GM04503 (cell line): ENCODE measurements at regions not wholly inside any gene's neighbourhood (a gene's known extent, or its start where the extent isn't known, plus 50 kb on each side); places are given as distances from the start of the nearest gene placed in this dataset.

Source experiments
- DNase-seq: peaks from one replicate; pipeline ENCODE4 v3.0.0-alpha.2; 2012; ENCODE audit warnings: low read depth

GRCh38 chr2:129133692-129134641, 815.3 kb upstream of the HS6ST1 start:
- no peak for DNase-seq

- DNase-seq = no peak
Measured at GRCh38 chr2:129135017-129135416, 816.3 kb upstream of the HS6ST1 start.

- no peak for DNase-seq
Measured at GRCh38 chr2:129139380-129139779, 820.7 kb upstream of the HS6ST1 start.

GRCh38 chr2:129142465-129142864, 823.8 kb upstream of the HS6ST1 start:
- no peak for DNase-seq

- DNase-seq = no peak
Measured at GRCh38 chr2:129144082-129144791, 825.6 kb upstream of the HS6ST1 start.

- DNase-seq = no peak
Measured at GRCh38 chr2:129152514-129152913, 827.0 kb upstream of the RAB6C start.

GRCh38 chr2:129160879-129161278, 818.6 kb upstream of the RAB6C start:
- DNase-seq = no peak

- no peak for DNase-seq
Measured at GRCh38 chr2:129164220-129164949, 815.1 kb upstream of the RAB6C start.

- DNase-seq = no peak
Measured at GRCh38 chr2:129165006-129165405, 814.5 kb upstream of the RAB6C start.

GRCh38 chr2:129167456-129167855, 812.0 kb upstream of the RAB6C start:
- no peak for DNase-seq

GRCh38 chr2:129170570-129170969, 808.9 kb upstream of the RAB6C start:
- no peak for DNase-seq

- DNase-seq = no peak
Measured at GRCh38 chr2:129174143-129174542, 805.3 kb upstream of the RAB6C start.

- DNase-seq = no peak
Measured at GRCh38 chr2:129175051-129175450, 804.4 kb upstream of the RAB6C start.

GRCh38 chr2:129176375-129176774, 803.1 kb upstream of the RAB6C start:
- no peak for DNase-seq

- no peak for DNase-seq
Measured at GRCh38 chr2:129178356-129178755, 801.1 kb upstream of the RAB6C start.

GRCh38 chr2:129179199-129179598, 800.3 kb upstream of the RAB6C start:
- no peak for DNase-seq

GRCh38 chr2:129180124-129180716, 799.2 kb upstream of the RAB6C start:
- DNase-seq = no peak

GRCh38 chr2:129181433-129181832, 798.0 kb upstream of the RAB6C start:
- no peak for DNase-seq

GRCh38 chr2:129181963-129182362, 797.5 kb upstream of the RAB6C start:
- no peak for DNase-seq

- no peak for DNase-seq
Measured at GRCh38 chr2:129187343-129187742, 792.1 kb upstream of the RAB6C start.

- no peak for DNase-seq
Measured at GRCh38 chr2:129188451-129188850, 791.0 kb upstream of the RAB6C start.
